H1 (cell line): ENCODE measurements at regions not wholly inside any gene's neighbourhood (a gene's known extent, or its start where the extent isn't known, plus 50 kb on each side); places are given as distances from the start of the nearest gene placed in this dataset.

Source experiments
- CTCF ChIA-PET: fragments of 300-600 bp; sonication (Branson Sonifier 250); formaldehyde crosslinking; loops from one replicate; lab custom pipeline; 2021; ENCODE audit not compliant: partially characterized antibody; lab: Charles Lee
- POLR2A ChIA-PET: fragments of 300-600 bp; sonication (Branson Sonifier 250); formaldehyde crosslinking; loops from one replicate; lab custom pipeline; 2021; ENCODE audit warnings: inconsistent platforms; ENCODE audit not compliant: partially characterized antibody; lab: Charles Lee
- DNase-seq, 2 experiments: peaks; one replicate each; pipeline versions ENCODE4 v3.0.0 to v3.0.0-alpha.2; 2010 to 2022; ENCODE audit warnings: low spot score in 2 of 2, low read depth in 1 of 2, mixed read lengths in 1 of 2
- FAIRE-seq: peaks from 2 replicates; lab custom pipeline; 2011; peaks lifted over from hg19 to GRCh38; lab: Jason Lieb, UNC
- H2AFZ ChIP-seq: 2 replicates; pipeline ENCODE4 v1.8.1; 2012; ENCODE audit warnings: low read length, inconsistent platforms
- H2AK5ac ChIP-seq: 2 replicates; pipeline ENCODE4 v1.6.1; 2013; ENCODE audit warnings: low read depth, low read length
- H2BK120ac ChIP-seq: replicated peaks from 2 replicates; pipeline ENCODE3; 2013; ENCODE audit warnings: low read depth, low read length, inconsistent platforms
- H2BK12ac ChIP-seq: 2 replicates; pipeline ENCODE4 v1.6.1; 2013; ENCODE audit warnings: low read depth, low read length
- H2BK15ac ChIP-seq: 2 replicates; pipeline ENCODE4 v1.6.1; 2013; ENCODE audit warnings: low read length
- H2BK20ac ChIP-seq: 2 replicates; pipeline ENCODE4 v1.6.1; 2013; ENCODE audit warnings: low read length
- H2BK5ac ChIP-seq: 2 replicates; pipeline ENCODE4 v1.6.1; 2013; ENCODE audit warnings: low read depth, low read length
- H3K14ac ChIP-seq: 2 replicates; pipeline ENCODE4 v1.6.1; 2013; ENCODE audit warnings: inconsistent platforms; ENCODE audit not compliant: insufficient read length
- H3K18ac ChIP-seq: 2 replicates; pipeline ENCODE4 v1.6.1; 2013; ENCODE audit warnings: low read length; ENCODE audit errors: extremely low read depth
- H3K23ac ChIP-seq: 2 replicates; pipeline ENCODE4 v1.6.1; 2013; ENCODE audit warnings: inconsistent platforms; ENCODE audit not compliant: insufficient read length
- H3K23me2 ChIP-seq: 2 replicates; pipeline ENCODE4 v1.6.1; 2013; ENCODE audit warnings: low read depth, low read length
- H3K27ac ChIP-seq: 2 replicates; pipeline ENCODE4 v1.6.1; 2011; ENCODE audit warnings: low read depth, low read length, inconsistent platforms
- H3K27me3 ChIP-seq, 4 experiments: replicated peaks in 1 of 4; 1 replicate in 1 of 4; 2 replicates in 3 of 4; pipeline versions ENCODE4 v1.6.1 to v1.8.1; 2011 to 2013; ENCODE audit warnings: low read length in 3 of 4, mild to moderate bottlenecking in 3 of 4, inconsistent platforms in 2 of 4, mixed read lengths in 2 of 4, moderate library complexity in 1 of 4; ENCODE audit not compliant: control insufficient read depth in 3 of 4, insufficient read depth in 3 of 4; ENCODE audit errors: extremely low read depth in 1 of 4
- H3K36me3 ChIP-seq, 4 experiments: 2 replicates each; pipeline versions ENCODE4 v1.6.1 to v1.8.1; 2011 to 2013; ENCODE audit warnings: mild to moderate bottlenecking in 4 of 4, low read length in 3 of 4, moderate library complexity in 2 of 4, control low read depth in 1 of 4, inconsistent platforms in 1 of 4; ENCODE audit not compliant: insufficient read depth in 4 of 4, control insufficient read depth in 2 of 4
- H3K4ac ChIP-seq: replicated peaks from 2 replicates; pipeline ENCODE3; 2013; ENCODE audit warnings: low read length, low read depth, mixed read lengths, inconsistent platforms; ENCODE audit not compliant: insufficient read length
- H3K4me1 ChIP-seq, 4 experiments: replicated peaks in 1 of 4; 1 replicate in 1 of 4; 2 replicates in 3 of 4; pipeline versions ENCODE4 v1.6.1 to v1.8.1; 2011 to 2013; ENCODE audit warnings: low read length in 3 of 4, inconsistent platforms in 2 of 4, mixed read lengths in 1 of 4; ENCODE audit not compliant: insufficient read depth in 4 of 4, control insufficient read depth in 3 of 4
- H3K4me2 ChIP-seq, 2 experiments: 2 replicates each; pipeline versions ENCODE4 v1.6.1 to v1.8.1; 2011 to 2013; ENCODE audit warnings: low read depth in 2 of 2, low read length in 2 of 2, control low read depth in 1 of 2, inconsistent platforms in 1 of 2, mild to moderate bottlenecking in 1 of 2; ENCODE audit not compliant: insufficient read depth in 1 of 2
- H3K4me3 ChIP-seq, 4 experiments: fragments of 200-600, 300-600 bp in 1 of 4; sonication (generic), shearing (Covaris generic), sonication (Bioruptor Twin) in 1 of 4; 2 replicates each; pipeline versions ENCODE4 v1.5.1 to v1.8.1; 2011 to 2016; ENCODE audit warnings: low read length in 4 of 4, low read depth in 3 of 4, control low read depth in 2 of 4, inconsistent platforms in 2 of 4, mild to moderate bottlenecking in 2 of 4, mixed read lengths in 1 of 4, moderate library complexity in 1 of 4; ENCODE audit not compliant: insufficient read depth in 2 of 4; ENCODE audit errors: extremely low read depth in 1 of 4
- H3K56ac ChIP-seq: replicated peaks from 2 replicates; pipeline ENCODE3; 2013; ENCODE audit warnings: low read depth, mild to moderate bottlenecking, mixed read lengths, low read length, inconsistent platforms; ENCODE audit not compliant: insufficient read length
- H3K79me1 ChIP-seq: 2 replicates; pipeline ENCODE4 v1.6.1; 2013; ENCODE audit warnings: low read depth, low read length, control low read depth
- H3K79me2 ChIP-seq, 2 experiments: 2 replicates each; pipeline versions ENCODE4 v1.6.1 to v1.8.1; 2012 to 2013; ENCODE audit warnings: low read length in 2 of 2, mild to moderate bottlenecking in 2 of 2, inconsistent platforms in 1 of 2; ENCODE audit not compliant: insufficient read depth in 2 of 2, control insufficient read depth in 1 of 2
- H3K9ac ChIP-seq, 4 experiments: replicated peaks in 1 of 4; 1 replicate in 1 of 4; 2 replicates in 3 of 4; pipeline versions ENCODE4 v1.6.1 to v1.8.1; 2011 to 2013; ENCODE audit warnings: low read depth in 3 of 4, low read length in 3 of 4, control low read depth in 2 of 4, mild to moderate bottlenecking in 2 of 4, moderate library complexity in 2 of 4, inconsistent platforms in 1 of 4; ENCODE audit errors: extremely low read depth in 1 of 4
- H3K9me3 ChIP-seq, 2 experiments: 2 replicates each; pipeline versions ENCODE4 v1.6.1 to v1.8.1; 2012 to 2013; ENCODE audit warnings: mild to moderate bottlenecking in 2 of 2, moderate library complexity in 2 of 2, control low read depth in 1 of 2, inconsistent platforms in 1 of 2, low read depth in 1 of 2, low read length in 1 of 2, mixed read lengths in 1 of 2; ENCODE audit not compliant: insufficient read depth in 2 of 2
- H4K20me1 ChIP-seq, 2 experiments: replicated peaks in 1 of 2; 2 replicates each; pipeline versions ENCODE3 to v1.8.1; 2011 to 2013; ENCODE audit warnings: inconsistent platforms in 2 of 2, low read length in 2 of 2, mild to moderate bottlenecking in 1 of 2; ENCODE audit not compliant: insufficient read depth in 2 of 2, control insufficient read depth in 1 of 2
- H4K5ac ChIP-seq: 2 replicates; pipeline ENCODE4 v1.6.1; 2013; ENCODE audit warnings: low read length, low read depth, mixed read lengths, inconsistent platforms; ENCODE audit not compliant: insufficient read length
- H4K8ac ChIP-seq: 2 replicates; pipeline ENCODE4 v1.8.0; 2013; ENCODE audit warnings: mild to moderate bottlenecking, moderate library complexity, low read length, inconsistent platforms; ENCODE audit not compliant: insufficient read depth; ENCODE audit errors: extremely low read depth
- H4K91ac ChIP-seq: replicated peaks from 2 replicates; pipeline ENCODE3; 2013; ENCODE audit warnings: low read length, mixed read lengths, inconsistent platforms; ENCODE audit not compliant: insufficient read length
- KDM5A ChIP-seq: fragments of 200-600 bp; IDR thresholded peaks from 2 replicates; pipeline ENCODE4 v1.7.1; 2012; ENCODE audit warnings: mild to moderate bottlenecking, low read length, inconsistent platforms, mixed read lengths
- SIRT6 ChIP-seq: IDR thresholded peaks from one replicate; pipeline ENCODE4 v1.7.1; 2012; ENCODE audit warnings: low read length, inconsistent platforms
- SP2 ChIP-seq: IDR thresholded peaks from 2 replicates; pipeline ENCODE4 v1.6.1; 2012; ENCODE audit warnings: mild to moderate bottlenecking, low read length, inconsistent platforms
- WGBS, 2 experiments: shearing (Covaris generic) in 1 of 2; methylation state at CpG; one replicate each; pipeline versions ENCODE4 v1.1.6 to v1.1.7; 2013 to 2015; ENCODE audit warnings: low lambda C conversion rate in 2 of 2, mixed read lengths in 2 of 2, inconsistent platforms in 1 of 2, low coverage in 1 of 2, missing lambda C conversion rate in 1 of 2; ENCODE audit not compliant: insufficient replicate concordance in 2 of 2, insufficient coverage in 1 of 2, insufficient read length in 1 of 2; ENCODE audit errors: extremely low coverage in 1 of 2, missing lambda C conversion rate in 1 of 2; 5-methylcytosine and 5-hydroxymethylcytosine counted together
- TF ChIP-seq, protein P1 (sequence below), 3 experiments: IDR thresholded peaks; 1 replicate in 2 of 3; 2 replicates in 1 of 3; pipeline versions ENCODE4 v1.5.1 to v1.6.1; 2011; ENCODE audit warnings: low read length in 3 of 3, mild to moderate bottlenecking in 3 of 3, inconsistent platforms in 2 of 3, low read depth in 1 of 3, moderate library complexity in 1 of 3; ENCODE audit not compliant: insufficient read depth in 1 of 3; ENCODE audit errors: control extremely low read depth in 1 of 3

GRCh38 chr5:103847060-103847459 lies 284.5 kb upstream of the NUDT12 start:
- WGBS, 2 experiments: 87% methylated on average over 3 of the region's 3 CpGs; no CpG with 5 or more reads in 1 of the 2 experiments
- H3K4me2 ChIP-seq: no peak overlapping the region
- H3K23ac ChIP-seq: no peak overlapping the region
- H2AFZ ChIP-seq: no peak overlapping the region
- H3K36me3 ChIP-seq: no peaks in the 10 kb centered on the region
- H4K20me1 ChIP-seq: no peaks in the 10 kb centered on the region
- CTCF ChIA-PET: no interaction called here
- H3K18ac ChIP-seq: no peak overlapping the region
- no peaks in the 10 kb centered on the region for H3K27me3 ChIP-seq
- H3K4ac ChIP-seq: no peak overlapping the region
- no peak overlapping the region for H4K91ac ChIP-seq
- H2BK5ac ChIP-seq: no peak overlapping the region
- DNase-seq (no peak), FAIRE-seq (no peak)
- H3K79me1 ChIP-seq: no peaks in the 10 kb centered on the region
- no peaks in the 10 kb centered on the region for H3K79me2 ChIP-seq
- POLR2A ChIA-PET: no interaction called here
- no peak overlapping the region for H2BK20ac ChIP-seq
- H3K14ac ChIP-seq: no peak overlapping the region
- H2BK12ac ChIP-seq: no peak overlapping the region
- no peak overlapping the region for H2BK15ac ChIP-seq
- H2BK120ac ChIP-seq: no peak overlapping the region
- no peak overlapping the region for H3K9ac ChIP-seq
- H3K4me3 ChIP-seq: no peak overlapping the region
- no peaks in the 10 kb centered on the region for H3K4me1 ChIP-seq
- H3K56ac ChIP-seq: no peak overlapping the region
- H4K8ac ChIP-seq: no peak overlapping the region
- H4K5ac ChIP-seq: no peak overlapping the region
- H3K9me3 ChIP-seq: no peaks in the 10 kb centered on the region
- H2AK5ac ChIP-seq: no peak overlapping the region
- TF ChIP-seq, protein P1, sequence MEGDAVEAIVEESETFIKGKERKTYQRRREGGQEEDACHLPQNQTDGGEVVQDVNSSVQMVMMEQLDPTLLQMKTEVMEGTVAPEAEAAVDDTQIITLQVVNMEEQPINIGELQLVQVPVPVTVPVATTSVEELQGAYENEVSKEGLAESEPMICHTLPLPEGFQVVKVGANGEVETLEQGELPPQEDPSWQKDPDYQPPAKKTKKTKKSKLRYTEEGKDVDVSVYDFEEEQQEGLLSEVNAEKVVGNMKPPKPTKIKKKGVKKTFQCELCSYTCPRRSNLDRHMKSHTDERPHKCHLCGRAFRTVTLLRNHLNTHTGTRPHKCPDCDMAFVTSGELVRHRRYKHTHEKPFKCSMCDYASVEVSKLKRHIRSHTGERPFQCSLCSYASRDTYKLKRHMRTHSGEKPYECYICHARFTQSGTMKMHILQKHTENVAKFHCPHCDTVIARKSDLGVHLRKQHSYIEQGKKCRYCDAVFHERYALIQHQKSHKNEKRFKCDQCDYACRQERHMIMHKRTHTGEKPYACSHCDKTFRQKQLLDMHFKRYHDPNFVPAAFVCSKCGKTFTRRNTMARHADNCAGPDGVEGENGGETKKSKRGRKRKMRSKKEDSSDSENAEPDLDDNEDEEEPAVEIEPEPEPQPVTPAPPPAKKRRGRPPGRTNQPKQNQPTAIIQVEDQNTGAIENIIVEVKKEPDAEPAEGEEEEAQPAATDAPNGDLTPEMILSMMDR (IDR thresholded peaks at IDR 0.05; ENCODE audit: control extremely low read depth in 1 of 3, insufficient read depth in 1 of 3, low read depth in 1 of 3, low read length in 3 of 3): no peak
- no peak for TF ChIP-seq SIRT6
- no peak for TF ChIP-seq KDM5A
- TF ChIP-seq SP2: no peak
- H3K23me2 ChIP-seq: no peaks in the 10 kb centered on the region
- no peak overlapping the region for H3K27ac ChIP-seq
